RPMI7951 (cell line): ENCODE measurements at regions not wholly inside any gene's neighbourhood (a gene's known extent, or its start where the extent isn't known, plus 50 kb on each side); places are given as distances from the start of the nearest gene placed in this dataset.
"Not testable (repeated sequence)": the region's sequence is repeated elsewhere in the genome, so short reads cannot be mapped to it uniquely, and the experiment has no call there.

Experiments
- DNase-seq: peaks from one replicate; pipeline ENCODE4 v3.0.0-alpha.2; 2012; ENCODE audit warnings: low read depth

DNA sequence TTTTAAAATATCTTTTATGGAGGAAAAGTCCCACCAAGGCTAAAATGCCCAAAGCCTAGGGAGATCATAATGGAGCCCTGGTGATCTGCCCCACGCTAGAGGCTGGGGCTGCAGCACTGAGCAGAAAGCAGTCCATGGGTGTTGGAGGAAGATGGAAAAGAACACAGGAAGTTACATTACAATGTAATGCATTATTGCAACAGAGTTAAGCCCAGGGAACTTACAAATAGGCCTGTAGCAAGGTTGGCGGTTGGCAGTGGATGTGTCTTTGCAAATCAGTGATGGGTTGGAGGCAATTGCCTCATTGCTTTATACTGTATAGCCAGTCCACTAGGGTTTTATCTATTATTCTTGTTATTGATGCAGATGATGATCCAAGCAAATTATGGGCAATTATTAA lies 399.9 kb downstream of the NDFIP2 start:
- no peak for DNase-seq

DNA sequence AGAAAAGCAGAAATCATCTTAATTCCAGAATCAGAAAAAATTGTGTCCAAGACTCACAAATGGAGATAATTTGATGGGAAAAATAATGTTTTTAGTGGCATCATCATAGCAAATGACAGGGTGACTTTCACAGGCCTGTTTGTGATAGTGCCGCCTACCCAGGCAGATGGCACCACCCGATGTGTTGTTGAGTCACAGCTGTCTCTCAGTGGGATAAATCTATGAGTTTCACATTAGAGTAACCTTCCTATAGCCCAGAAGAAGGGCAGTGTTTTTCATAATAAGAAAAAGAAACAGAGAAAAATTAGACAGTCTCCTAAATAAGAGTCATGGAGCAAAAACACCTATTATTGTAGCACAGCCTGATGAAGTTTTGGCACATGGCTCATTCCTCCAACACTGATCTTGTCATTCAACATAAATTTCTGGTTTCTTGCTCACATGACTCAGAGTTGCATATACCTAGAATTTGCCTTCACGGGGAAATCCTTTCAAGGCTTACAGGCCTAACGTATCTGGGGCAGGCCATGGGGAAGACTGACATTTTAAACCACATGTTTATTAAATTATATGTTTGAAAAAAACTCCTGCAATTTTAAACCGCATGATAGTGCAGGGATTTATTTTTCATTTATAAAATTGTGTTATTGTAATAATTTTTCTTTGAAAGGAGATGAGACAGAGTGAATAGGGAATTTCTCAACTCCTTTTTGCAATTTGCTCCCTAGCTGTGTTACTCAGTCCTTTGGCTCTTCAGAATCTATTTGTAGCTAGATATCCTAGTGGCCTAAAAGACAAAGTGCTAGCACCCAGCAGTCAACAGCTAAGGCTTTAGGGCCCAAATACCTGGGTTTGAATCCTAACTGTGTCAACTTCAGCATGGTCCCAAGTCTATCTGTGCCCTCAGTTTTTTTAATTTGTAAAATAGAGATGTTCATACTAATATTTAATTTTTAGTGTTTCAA lies 393.7 kb downstream of the NDFIP2 start:
- peak; percentile 18 for DNase-seq

DNA sequence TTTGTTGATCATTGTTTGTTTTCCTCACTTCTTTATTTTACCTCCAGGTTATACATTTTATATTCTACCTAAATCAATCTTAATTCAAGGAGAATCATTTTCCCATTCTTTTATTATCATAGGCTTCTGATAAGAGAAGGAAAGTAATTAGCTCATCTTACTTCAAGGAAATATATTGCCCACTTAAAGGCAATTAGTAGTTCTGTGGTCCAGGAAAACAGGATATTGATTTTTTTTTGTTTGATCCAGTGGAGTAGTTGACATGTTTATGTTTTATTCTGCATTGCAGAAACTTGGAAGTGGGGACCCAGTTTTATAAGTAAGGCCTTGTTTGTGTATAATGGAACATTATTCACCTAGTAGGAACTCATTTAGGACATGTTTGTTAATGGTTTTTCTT lies 390.6 kb downstream of the NDFIP2 start:
- DNase-seq, result no peak

DNA sequence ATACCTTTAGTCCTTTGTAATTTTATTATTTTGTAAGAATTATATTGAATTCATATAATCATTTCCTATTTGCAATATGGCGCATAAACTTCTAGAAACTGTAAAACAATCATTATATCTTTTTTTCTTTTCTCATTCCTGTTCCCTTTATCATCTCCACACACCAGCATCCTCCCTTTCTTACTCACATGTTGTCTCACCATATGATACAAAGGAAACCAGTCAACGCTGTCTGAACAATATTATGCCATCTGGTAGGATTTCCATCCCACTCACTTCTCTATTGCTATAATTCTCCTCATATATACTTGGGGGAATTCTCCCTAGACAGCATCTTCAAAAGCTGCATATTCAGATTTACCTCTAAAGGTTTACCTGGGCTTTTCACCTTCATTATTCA lies 389.8 kb downstream of the NDFIP2 start:
- no peak for DNase-seq

DNA sequence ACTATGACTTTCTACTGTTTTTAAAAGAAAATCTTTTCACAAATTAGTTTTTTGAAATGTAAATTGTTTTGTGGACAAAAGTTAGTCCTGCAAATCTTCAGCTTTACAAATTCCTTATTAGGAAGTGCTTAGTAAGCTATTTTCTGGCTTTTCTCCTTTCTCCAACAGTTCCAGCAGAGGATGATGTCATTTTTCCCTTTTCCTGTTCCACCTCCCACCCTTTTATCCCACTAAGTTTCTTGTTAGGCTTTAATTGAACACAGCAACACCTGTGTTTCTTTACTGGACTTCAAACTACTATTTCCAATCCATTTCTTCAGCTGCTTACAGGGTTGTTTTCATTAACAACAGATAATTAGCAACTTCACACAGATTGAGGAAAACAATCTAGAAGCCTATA lies 389.2 kb downstream of the NDFIP2 start:
- DNase-seq, result peak; percentile 9

DNA sequence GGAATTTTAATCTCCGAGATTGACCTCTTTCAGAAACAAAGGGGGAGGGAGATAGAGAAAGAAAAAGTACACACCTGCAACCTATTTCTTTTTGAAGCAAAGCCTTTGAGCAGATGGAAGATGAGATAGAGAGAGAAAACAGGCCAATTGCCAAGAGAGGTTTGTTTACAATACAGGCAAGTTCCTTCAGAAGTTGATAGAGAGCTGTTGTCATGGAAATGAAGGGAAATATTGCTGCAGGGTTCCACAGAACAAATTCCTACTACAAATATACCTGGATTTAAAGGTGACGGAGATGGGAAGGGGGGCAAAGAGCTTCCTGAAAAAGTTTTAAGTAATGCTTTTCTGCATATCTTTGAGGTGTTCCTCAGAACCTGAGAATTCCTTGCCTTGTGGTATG lies 388.4 kb downstream of the NDFIP2 start:
- DNase-seq, result no peak

DNA sequence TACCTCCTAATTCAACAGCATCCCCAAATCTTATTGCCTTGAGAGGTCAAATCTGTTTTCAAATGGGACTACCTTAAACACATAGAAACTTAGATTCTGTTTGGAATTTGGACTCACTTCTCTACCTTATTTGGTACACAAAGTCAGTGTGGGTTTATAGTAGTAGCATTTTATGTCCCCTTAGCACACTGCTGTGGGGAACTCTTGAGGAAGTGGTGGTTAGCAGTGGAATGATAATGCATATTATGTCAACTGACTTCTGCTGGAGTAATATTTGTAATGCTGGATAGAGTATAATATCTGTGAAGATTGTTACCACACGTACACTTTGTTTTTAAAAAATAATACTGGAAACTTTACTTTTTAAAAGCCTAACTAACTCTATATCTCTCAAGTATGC lies 386.3 kb downstream of the NDFIP2 start:
- peak; percentile 7 for DNase-seq

DNA sequence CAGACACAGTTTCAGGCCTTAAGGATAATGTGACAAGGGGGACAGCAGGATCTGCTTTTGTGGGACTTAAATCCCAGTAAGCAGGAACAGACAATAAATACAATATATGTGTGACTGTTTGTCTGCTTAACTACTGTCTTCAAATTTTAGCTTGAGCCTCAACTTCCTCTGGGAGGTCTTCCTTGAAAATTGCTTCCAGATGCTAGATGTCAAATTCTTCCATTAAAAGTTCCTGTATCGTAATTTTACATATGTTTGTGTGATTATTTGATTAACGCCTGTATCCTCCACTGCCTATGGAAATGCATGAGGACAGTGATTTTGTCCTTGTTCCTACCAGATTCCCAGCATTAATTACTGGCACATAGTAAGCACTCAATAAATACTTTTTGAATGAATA lies 385.5 kb downstream of the NDFIP2 start:
- no peak for DNase-seq

DNA sequence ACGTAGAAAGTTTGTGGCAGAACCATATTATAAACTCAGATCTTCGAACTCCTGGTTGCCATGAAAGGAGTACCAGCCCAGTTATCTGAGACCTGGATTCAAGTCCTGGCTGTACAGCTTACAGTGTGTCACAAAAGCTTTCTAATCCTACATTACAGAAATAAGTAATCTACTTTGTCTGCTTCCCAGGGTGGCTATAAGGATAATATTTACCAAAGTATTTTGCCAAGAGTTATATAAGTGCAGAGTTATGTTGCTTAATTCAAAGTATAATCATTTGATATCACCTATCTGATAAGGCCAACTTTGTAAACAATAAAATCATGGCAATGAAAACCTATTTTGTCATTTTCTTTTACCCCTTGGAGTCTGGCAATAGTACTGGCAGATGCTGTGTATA lies 381.6 kb downstream of the NDFIP2 start:
- DNase-seq, result no peak

DNA sequence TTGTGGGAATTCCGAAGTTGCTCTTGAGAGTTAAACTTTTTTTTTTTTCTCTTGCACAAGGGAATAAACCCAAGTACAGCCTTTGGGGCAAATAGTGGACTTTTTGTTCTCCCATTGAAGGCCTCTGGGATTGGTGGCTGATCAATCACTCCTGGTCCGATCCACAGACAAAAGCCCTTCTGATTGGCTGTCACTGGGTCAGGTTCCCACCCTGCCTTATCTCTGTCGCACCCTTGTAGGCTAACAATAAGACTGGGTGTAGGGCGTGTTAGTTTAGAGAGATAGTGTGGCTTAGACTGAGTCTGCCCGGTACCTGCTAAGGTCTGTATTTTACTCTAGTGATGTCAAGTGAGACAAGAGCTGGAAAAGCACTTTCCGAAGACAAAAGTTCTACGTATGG lies 380.8 kb downstream of the NDFIP2 start:
- no peak for DNase-seq

DNA sequence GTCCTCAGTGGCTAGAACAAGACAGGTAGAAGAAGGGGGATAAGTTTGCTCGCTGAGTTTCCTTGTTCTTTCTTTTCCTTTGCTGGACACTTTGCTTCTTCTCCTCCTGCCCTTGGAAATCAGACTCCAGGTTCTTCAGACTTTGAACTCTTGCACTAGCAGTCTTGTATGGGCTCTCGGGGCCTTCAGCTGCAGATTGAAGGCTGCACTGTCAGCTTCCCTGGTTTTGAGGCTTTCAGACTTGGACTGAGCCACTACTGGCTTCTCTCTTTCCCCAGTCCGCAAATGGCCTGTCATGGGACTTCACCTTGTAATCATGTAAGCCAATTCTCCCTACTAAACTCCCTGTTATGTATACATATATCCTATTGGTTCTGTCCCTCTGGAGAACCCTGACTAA lies 379.8 kb downstream of the NDFIP2 start:
- DNase-seq, result no peak

DNA sequence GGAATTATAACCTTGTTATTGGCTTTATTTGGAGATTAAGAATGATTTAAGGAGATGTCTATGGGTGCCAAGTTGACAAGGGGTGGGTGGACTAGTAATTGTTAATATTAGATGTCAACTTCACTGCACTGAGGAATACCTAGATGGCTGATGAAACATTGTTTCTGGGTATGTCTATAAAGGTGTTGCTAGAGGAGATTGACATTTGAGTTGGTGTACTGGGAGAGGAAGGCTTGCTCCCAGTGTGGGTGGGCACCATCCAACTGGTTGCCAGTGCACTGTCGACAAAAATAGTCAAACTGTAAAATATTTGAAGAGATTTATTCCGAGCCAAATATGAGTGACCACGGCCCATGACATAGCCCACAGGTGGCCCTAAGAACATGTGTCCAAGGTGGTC lies 378.8 kb downstream of the NDFIP2 start:
- no peak for DNase-seq

DNA sequence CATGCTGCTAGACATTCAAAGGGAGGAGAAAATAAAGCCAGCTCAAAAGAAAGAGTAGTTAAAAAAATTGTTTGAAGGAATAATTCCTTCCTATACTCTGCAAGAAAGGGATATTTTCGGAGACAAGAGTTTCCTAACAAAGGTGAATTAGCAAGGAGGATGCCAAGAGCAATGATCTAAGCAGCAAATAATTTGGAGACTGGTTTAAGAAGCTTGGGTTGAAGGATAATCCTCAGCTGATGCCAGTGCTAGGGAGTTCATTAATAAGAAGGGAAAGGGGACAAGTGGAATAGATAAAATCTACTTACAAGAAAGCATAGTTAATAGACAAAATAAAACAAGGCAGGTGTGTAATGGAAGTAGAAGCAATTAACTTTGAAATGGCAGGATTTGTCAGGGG lies 372.3 kb downstream of the NDFIP2 start:
- DNase-seq, result no peak

DNA sequence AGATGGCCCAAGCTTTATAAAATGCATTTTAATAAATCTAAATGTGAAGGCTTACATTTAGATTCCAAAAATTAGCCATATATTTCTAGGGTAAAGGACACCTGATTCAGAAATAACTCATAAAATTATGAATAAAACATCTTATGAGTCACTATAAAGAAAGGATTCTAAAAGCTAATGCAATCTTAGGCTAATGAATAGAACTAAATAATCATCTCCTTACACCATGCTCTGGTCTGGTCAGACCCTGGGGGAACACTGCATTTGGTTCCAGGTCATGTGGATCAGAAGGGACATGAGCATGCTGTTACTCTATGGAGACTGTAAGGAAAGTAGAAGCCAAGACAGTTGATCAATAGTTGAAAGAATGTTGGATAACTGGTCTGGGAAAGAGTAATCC lies 370.4 kb downstream of the NDFIP2 start:
- no peak for DNase-seq

DNA sequence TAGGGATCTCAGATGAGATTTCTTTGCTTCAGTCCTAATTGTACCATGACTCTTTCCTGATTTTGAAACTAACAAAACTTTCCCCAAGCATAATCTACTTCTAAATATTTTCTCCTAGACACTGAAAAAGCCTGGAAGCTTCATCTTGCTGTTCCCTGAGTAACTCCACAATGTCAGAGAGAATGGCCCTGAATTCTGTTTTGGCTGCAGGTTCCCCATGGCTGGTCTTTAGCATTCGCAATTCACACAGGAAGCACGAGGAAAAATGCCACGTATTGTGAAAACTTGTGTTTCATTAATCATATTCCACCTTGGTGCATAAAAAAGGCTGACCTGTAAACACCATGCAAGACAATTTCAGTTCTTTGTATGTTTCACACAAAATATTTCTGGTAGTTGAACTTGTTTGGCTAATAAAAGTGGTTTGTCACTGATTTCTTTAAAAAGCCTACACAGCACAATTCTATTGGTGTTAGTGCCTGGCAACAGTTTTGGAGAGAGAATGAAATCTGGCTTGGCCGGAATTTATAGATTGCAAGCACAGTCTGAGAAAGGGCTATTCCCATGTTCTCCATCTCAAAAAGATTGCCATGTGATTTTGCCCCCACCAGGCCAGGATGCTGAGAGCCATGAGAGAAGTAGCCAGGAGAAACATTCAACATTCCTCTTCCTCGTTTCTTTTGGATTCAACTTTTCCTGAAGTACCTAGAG lies 367.1 kb downstream of the NDFIP2 start:
- DNase-seq, result no peak

DNA sequence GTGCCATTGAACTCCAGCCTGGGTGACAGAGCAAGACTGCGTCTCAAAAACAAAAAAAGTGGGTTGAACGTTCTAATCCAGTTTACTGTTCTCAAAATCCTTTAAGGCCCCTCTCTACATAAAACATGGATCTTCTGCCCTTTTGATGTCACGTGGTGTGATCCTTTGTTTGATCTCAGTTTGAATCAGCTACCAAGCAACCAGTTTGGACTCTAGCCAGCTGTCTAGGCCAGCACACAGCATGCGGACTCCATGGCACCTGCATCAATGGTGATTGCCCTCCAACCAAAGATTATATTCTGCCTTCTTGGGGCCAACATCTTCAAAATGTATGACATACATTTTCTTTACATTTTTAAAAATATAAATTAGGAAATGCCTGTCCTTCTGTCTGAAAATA lies 365.4 kb downstream of the NDFIP2 start:
- DNase-seq, result no peak

DNA sequence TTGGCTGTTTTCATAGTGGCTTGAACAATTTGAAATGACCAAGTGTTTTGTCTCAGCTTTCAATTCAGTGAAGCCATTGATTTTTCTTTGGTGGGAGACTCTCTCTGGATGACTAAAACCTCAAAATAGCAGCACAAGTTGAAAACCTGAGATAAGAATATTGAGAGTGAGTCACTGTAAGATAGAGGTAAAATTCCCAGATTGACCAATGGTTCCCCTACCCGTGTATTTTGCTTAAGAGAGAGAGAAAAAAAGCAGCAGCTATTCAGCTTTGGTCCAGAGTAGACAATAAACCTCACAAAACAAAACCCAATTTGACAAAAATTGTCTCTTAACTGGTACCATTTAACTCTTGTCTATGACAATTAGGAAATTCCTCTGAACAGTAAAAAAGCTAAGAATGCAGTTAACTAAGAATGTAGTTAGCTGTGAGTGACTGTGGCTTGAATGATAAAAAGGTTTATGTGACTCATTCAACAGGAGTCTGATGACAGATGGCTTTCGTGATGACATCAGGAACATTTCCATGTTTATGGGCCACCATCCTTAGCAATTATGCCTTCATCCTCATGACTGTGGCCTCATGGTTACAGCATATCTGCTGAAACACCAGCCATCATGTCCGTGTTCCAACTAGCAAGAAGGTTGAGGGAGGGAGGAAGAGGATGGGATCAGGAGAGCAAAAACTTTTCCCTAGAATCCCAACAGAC lies 356.9 kb downstream of the NDFIP2 start:
- DNase-seq, result peak; percentile 71

DNA sequence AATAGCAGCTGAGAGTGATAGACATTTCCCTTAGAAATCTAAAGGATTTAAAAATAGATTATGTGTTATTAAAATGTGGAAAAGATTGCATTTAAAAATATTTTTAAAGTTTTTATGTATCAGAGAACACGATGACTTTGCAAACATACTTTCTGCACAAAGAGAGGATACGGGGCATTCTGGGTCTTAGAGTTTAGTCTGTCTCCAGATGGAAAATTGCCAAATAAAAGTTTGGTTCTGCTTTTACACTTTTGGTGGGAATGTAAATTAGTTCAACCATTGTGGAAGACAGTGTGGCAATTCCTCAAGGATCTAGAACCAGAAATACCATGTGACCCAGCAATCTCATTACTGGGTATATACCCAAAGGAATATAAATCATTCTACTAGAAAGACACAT lies 355.2 kb downstream of the NDFIP2 start:
- not testable (repeated sequence) for DNase-seq

DNA sequence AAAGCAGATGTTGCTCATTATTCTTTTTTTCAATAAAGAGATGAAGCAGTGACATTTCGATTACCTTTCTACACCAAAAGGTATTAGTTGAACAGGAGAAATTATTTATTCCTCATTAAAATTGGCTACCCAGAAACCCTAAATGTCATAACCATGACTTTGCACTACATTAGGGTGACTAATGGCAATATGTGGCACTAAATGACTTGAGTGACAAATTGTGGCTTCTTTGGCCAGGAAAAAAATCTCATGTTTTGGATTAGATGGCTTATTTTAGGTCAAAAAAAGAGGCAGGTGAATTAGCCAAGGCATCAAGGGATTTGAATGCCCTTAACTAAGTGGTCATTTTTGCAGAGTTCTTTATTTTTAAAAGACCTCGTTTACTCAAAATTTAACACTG lies 353.9 kb downstream of the NDFIP2 start:
- no peak for DNase-seq

DNA sequence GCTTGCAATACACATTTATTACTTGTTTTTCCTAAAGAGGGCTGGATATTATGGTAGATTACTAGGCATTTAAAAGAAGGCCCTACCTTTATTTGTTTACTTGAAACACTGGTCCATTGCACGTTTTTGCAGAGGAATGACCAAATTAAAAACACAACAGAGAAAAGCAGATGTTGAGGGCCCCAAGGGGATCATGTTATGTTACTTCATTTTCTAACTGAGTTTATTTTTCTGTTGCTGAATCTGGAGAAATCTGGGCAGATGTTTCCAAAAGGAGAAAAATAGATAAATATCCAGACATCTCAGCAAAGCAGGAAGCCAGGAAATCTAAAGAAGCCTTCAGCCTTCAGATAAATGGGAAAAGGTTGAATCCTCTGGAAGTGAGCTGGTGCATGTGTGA lies 353.0 kb downstream of the NDFIP2 start:
- DNase-seq, result no peak

DNA sequence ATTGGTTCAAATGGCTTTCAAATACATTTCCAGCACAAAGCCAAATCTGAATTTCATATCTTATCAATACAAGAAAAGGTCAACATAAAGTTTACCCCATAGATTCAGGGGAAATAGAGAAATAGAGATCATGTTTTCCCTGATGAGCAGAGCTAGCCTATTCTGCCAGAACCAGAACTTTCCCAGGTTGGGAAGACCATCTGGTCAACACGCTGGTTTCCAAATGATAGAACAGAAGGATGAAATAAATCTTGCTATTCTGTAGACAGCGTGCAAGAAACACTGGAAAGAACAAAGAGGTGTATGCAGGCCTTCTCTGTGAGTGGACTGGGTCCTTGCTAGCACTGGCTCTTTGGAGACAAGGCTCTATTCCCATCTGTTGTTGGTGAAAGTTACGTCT lies 350.6 kb downstream of the NDFIP2 start:
- DNase-seq, result no peak

DNA sequence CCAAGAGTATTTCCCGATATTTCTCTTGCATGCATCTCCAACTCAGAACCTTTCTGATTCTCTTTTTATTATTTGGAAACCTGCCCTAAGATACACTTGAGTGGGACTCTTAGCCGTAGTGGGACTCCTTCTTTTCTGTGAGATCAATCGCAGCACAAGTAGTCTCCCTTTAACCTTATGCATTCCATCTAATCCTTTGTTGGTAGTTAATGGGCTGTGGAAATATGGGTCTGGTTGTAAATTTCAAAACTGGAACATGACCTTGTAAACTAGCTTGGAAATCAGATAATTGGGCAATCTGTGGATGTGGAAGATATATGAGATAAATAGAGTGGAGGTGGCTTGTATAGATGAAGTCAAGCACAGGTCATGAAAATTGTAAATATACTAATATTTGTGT lies 350.0 kb downstream of the NDFIP2 start:
- no peak for DNase-seq

DNA sequence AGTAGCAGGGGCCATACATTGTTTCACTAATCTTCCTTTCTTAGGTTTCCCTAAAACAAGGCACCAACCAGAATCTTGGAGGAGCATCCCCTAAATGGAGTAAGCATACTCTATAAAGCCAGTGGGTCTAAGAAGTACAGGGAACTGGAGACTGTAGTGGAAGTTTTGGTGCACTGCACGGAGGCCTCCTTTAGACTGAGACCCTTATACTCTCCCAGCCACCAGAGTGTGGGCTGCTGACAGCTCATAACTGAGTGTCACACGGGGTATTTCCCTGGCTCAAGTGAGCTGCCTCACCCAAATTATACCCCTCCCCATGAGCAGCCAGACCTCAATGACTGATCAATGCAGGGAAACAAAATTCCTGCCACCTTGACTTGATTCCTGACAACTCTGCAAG lies 349.5 kb downstream of the NDFIP2 start:
- no peak for DNase-seq
